GM12878 (cell line): ENCODE measurements at regions not wholly inside any gene's neighbourhood (a gene's known extent, or its start where the extent isn't known, plus 50 kb on each side); places are given as distances from the start of the nearest gene placed in this dataset.

Experiments used
- BCLAF1 ChIP-seq: fragments of 450-650 bp; IDR thresholded peaks from 2 replicates; pipeline ENCODE4 v1.6.1; 2017; ENCODE audit warnings: antibody characterized with exemption, mild to moderate bottlenecking, moderate library complexity
- E2F4 ChIP-seq: IDR thresholded peaks from 2 replicates; pipeline ENCODE4 v1.6.1; 2012; ENCODE audit warnings: low read depth, low read length, improper control_type of control experiment
- IRF3 ChIP-seq: fragments of 450-650 bp; IDR thresholded peaks from 2 replicates; pipeline ENCODE4 v1.6.1; 2014; ENCODE audit warnings: mild to moderate bottlenecking
- LARP7 ChIP-seq: fragments of 450-650 bp; IDR thresholded peaks from 2 replicates; pipeline ENCODE4 v1.6.1; 2017; ENCODE audit warnings: mild to moderate bottlenecking
- MYB ChIP-seq: fragments of 150-350 bp; IDR thresholded peaks from 2 replicates; pipeline ENCODE4 v1.6.1; 2014; ENCODE audit warnings: mild to moderate bottlenecking, low read depth, low read length, borderline replicate concordance
- POU2F2 ChIP-seq: IDR thresholded peaks from 3 replicates; pipeline ENCODE4 v1.6.1; 2011; ENCODE audit warnings: low read depth, mild to moderate bottlenecking, low read length, borderline replicate concordance
- ZBTB4 ChIP-seq: fragments of 450-650 bp; formaldehyde crosslinking; IDR thresholded peaks from 2 replicates; pipeline ENCODE4 v1.4.0; 2022; ENCODE audit warnings: mild to moderate bottlenecking, moderate library complexity

DNA sequence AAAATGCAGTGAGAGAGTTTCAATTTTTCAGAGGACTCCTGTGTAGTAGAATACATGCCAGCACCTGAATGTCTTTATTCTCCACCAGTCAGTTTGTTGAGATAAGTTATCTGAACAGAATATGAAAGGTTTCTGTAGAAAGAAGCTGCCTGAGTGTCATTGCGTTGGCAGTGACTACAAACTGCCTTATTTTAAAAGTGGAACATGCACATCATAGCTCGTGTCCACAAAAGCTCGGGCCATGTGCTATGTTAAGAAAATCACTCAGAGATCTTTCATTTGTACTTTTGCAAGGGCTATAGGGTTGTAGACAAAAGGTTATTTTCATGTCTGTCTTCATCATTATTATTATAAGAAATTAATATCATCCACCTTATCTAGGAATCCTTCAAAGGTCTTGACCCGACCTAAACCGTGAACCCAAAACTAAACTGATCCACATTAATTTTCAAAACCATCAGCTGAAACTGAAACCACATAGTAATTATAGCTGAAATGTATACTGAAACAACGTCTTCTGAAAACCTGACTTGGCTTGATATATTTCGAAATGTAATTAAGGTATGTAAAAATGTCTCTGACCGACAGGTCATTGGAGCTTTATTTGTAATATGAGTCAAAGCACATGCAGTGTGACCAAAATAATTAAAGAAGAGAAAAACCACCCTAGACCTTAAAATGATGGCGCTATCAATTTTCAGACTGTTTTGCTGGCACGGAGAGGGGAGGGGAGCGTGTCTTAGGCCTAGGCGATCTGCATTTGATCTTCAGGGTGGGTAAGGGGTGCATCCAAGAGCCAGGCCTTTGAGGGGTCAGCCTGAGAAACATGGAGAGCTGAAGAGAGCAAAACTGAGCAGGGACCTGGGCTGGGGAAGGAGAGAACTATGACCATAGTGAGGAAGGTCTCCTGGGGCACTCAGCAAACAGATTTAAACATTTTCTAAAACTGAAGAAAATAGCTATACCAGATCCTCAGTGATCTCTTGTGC, 232.1 kb downstream of the SOX11 start (continued):
- no peak for TF ChIP-seq BCLAF1
- no peak for TF ChIP-seq LARP7
- TF ChIP-seq POU2F2: no peak
- TF ChIP-seq MYB: no peak
- TF ChIP-seq IRF3: no peak
- TF ChIP-seq ZBTB4: no peak
- TF ChIP-seq E2F4: no peak
